GM12878 (cell line): ENCODE measurements at regions not wholly inside any gene's neighbourhood (a gene's known extent, or its start where the extent isn't known, plus 50 kb on each side); places are given as distances from the start of the nearest gene placed in this dataset.

Experiments
- ATAC-seq: fragments of 200-7000 bp; cut with Tn5 transposase; 3 replicates; pipeline ENCODE4 v1.9.1; 2020; ENCODE audit warnings: mild to moderate bottlenecking, moderate library complexity
- BruUV-seq: library from RNA; stranded (reverse); fragments of 400-500 nt; replicated peaks from 2 replicates; lab custom pipeline; 2021; lab: Mats Ljungman, UMichigan
- CTCF ChIA-PET: fragments of 300-600 bp; sonication (Branson Sonifier 250); formaldehyde crosslinking; extraction: SDS; loops from one replicate; lab custom pipeline; 2021; ENCODE audit warnings: inconsistent platforms; lab: Yijun Ruan, JAX
- POLR2A ChIA-PET: fragments of 350-600 bp; formaldehyde crosslinking; extraction: SDS; loops from one replicate; lab custom pipeline; 2021; ENCODE audit warnings: inconsistent platforms; lab: Charles Lee
- RAD21 ChIA-PET: fragments of 300-600 bp; sonication (Branson Sonifier 250); formaldehyde crosslinking; loops from one replicate; lab custom pipeline; 2023; ENCODE audit warnings: antibody characterized with exemption; ENCODE audit not compliant: unreplicated experiment; lab: Charles Lee
- SMC1A ChIA-PET: fragments of 300-600 bp; sonication (Branson Sonifier 250); formaldehyde crosslinking; loops from one replicate; lab custom pipeline; 2023; ENCODE audit not compliant: unreplicated experiment, uncharacterized antibody; lab: Charles Lee
- DNase-seq: peaks from one replicate; pipeline ENCODE4 v3.0.0-alpha.2; 2011; ENCODE audit warnings: low read depth, low spot score
- FAIRE-seq: peaks from 3 replicates; lab custom pipeline; 2011; peaks lifted over from hg19 to GRCh38; lab: Jason Lieb, UNC
- H2AFZ ChIP-seq: 2 replicates; pipeline ENCODE4 v1.6.0; 2011; ENCODE audit warnings: low read depth, low read length, control low read depth; ENCODE audit not compliant: control insufficient read depth
- H3K27ac ChIP-seq: 2 replicates; pipeline ENCODE4 v1.5.1; 2011; ENCODE audit warnings: control low read depth; ENCODE audit not compliant: control insufficient read depth, insufficient read depth
- H3K27me3 ChIP-seq, 2 experiments: replicated peaks in 1 of 2; 2 replicates each; pipeline versions ENCODE4 v1.6.0 to v1.6.1; 2011; ENCODE audit warnings: low read length in 1 of 2; ENCODE audit not compliant: control insufficient read depth in 2 of 2, insufficient read depth in 2 of 2
- H3K36me3 ChIP-seq, 2 experiments: 2 replicates each; pipeline ENCODE4 v1.5.1; 2011; ENCODE audit warnings: low read length in 1 of 2; ENCODE audit not compliant: control insufficient read depth in 2 of 2, insufficient read depth in 2 of 2
- H3K4me1 ChIP-seq: 2 replicates; pipeline ENCODE4 v1.6.1; 2011; ENCODE audit warnings: mild to moderate bottlenecking, low read length, moderate library complexity, mixed read lengths; ENCODE audit not compliant: control insufficient read depth, insufficient read depth
- H3K4me2 ChIP-seq: 2 replicates; pipeline ENCODE4 v1.6.0; 2011; ENCODE audit warnings: control low read depth; ENCODE audit not compliant: control insufficient read depth, insufficient read depth
- H3K4me3 ChIP-seq: fragments of 200-600 bp; sonication (generic); 2 replicates; pipeline ENCODE4 v1.5.1; 2016
- H3K79me2 ChIP-seq: 2 replicates; pipeline ENCODE4 v1.6.0; 2011; ENCODE audit warnings: low read length; ENCODE audit not compliant: control insufficient read depth, insufficient read depth
- H3K9ac ChIP-seq: 2 replicates; pipeline ENCODE4 v1.8.0; 2011; ENCODE audit warnings: low read length, control low read depth, mixed read lengths; ENCODE audit not compliant: control insufficient read depth, insufficient read depth
- H3K9me3 ChIP-seq: replicated peaks from 3 replicates; pipeline ENCODE4 v1.5.1; 2011; ENCODE audit warnings: mild to moderate bottlenecking, low read length; ENCODE audit not compliant: control insufficient read depth, insufficient read depth
- H4K20me1 ChIP-seq: 2 replicates; pipeline ENCODE4 v1.6.0; 2011; ENCODE audit not compliant: control insufficient read depth, insufficient read depth
- ASH2L ChIP-seq: fragments of 300-600, 200-600 bp; sonication (generic); IDR thresholded peaks from 2 replicates; pipeline ENCODE4 v1.6.1; 2017; ENCODE audit warnings: low read depth, mild to moderate bottlenecking, borderline replicate concordance
- CBFB ChIP-seq: IDR thresholded peaks from 2 replicates; pipeline ENCODE4 v1.6.1; 2016; ENCODE audit warnings: antibody characterized with exemption, low read depth
- CHD1 ChIP-seq: IDR thresholded peaks from 2 replicates; pipeline ENCODE4 v1.6.1; 2012; ENCODE audit warnings: low read depth, low read length, improper control_type of control experiment
- ELK1 ChIP-seq: IDR thresholded peaks from 2 replicates; pipeline ENCODE4 v1.6.1; 2012; ENCODE audit warnings: low read depth, low read length, improper control_type of control experiment
- HSF1 ChIP-seq: fragments of 150-350 bp; IDR thresholded peaks from 2 replicates; pipeline ENCODE4 v1.6.1; 2014; ENCODE audit warnings: mild to moderate bottlenecking, low read depth, low read length
- KDM1A ChIP-seq: fragments of 200-600 bp; sonication (generic); IDR thresholded peaks from 2 replicates; pipeline ENCODE4 v1.6.1; 2016; ENCODE audit warnings: borderline replicate concordance
- POLR2A ChIP-seq: IDR thresholded peaks from 2 replicates; pipeline ENCODE4 v1.6.1; 2011; ENCODE audit warnings: low read depth, mild to moderate bottlenecking, low read length
- RAD51 ChIP-seq: fragments of 450-650 bp; IDR thresholded peaks from 2 replicates; pipeline ENCODE4 v1.6.1; 2016; ENCODE audit warnings: moderate library complexity, mild to moderate bottlenecking, inconsistent platforms
- RB1 ChIP-seq: fragments of 450-650 bp; formaldehyde crosslinking; IDR thresholded peaks from 2 replicates; pipeline ENCODE4 v1.6.1; 2017; ENCODE audit warnings: mild to moderate bottlenecking, borderline replicate concordance
- SMARCA5 ChIP-seq: fragments of 450-650 bp; IDR thresholded peaks from 2 replicates; pipeline ENCODE4 v1.6.1; 2017; ENCODE audit warnings: mild to moderate bottlenecking
- STAT1 ChIP-seq: fragments of 450-650 bp; conservative IDR thresholded peaks from 2 replicates; pipeline ENCODE4 v1.6.1; 2014; ENCODE audit warnings: antibody characterized with exemption, mild to moderate bottlenecking
- STAT3 ChIP-seq: IDR thresholded peaks from 2 replicates; pipeline ENCODE4 v1.6.1; 2011; ENCODE audit warnings: low read depth, low read length, improper control_type of control experiment
- SUPT20H ChIP-seq: IDR thresholded peaks from 2 replicates; pipeline ENCODE4 v1.6.1; 2011; ENCODE audit warnings: low read depth, mild to moderate bottlenecking, low read length, moderate library complexity, borderline replicate concordance; ENCODE audit not compliant: control insufficient read depth
- TARDBP ChIP-seq: IDR thresholded peaks from 2 replicates; pipeline ENCODE4 v1.6.1; 2016; ENCODE audit warnings: borderline replicate concordance
- TBL1XR1 ChIP-seq: IDR thresholded peaks from 2 replicates; pipeline ENCODE4 v1.6.1; 2012; ENCODE audit warnings: low read depth, low read length, improper control_type of control experiment
- TCF3 ChIP-seq: IDR thresholded peaks from 2 replicates; pipeline ENCODE4 v1.6.1; 2012; ENCODE audit warnings: low read depth, mild to moderate bottlenecking, low read length, borderline replicate concordance; ENCODE audit not compliant: insufficient read depth
- WGBS: methylation state at CpG from one replicate; pipeline ENCODE4 v1.1.6; 2016; ENCODE audit warnings: low lambda C conversion rate; ENCODE audit not compliant: insufficient replicate concordance, insufficient coverage; ENCODE audit errors: missing lambda C conversion rate; 5-methylcytosine and 5-hydroxymethylcytosine counted together
- in situ Hi-C: fragments of 300-500 bp; cut with MboI; formaldehyde crosslinking; loops from 9 replicates; pipeline ENCODE4 v1.14.3; 2018; ENCODE audit warnings: mixed read lengths
- intact Hi-C: fragments of 100-400 bp; cut with micrococcal nuclease; formaldehyde crosslinking; loops from one replicate; pipeline ENCODE4 v1.14.2; 2022; ENCODE audit not compliant: unreplicated experiment
- TF ChIP-seq, protein P1 (sequence below): fragments of 450-650 bp; IDR thresholded peaks from 2 replicates; pipeline ENCODE4 v1.6.1; 2017; ENCODE audit warnings: mild to moderate bottlenecking, low read depth, inconsistent platforms; ENCODE audit not compliant: poor library complexity, severe bottlenecking

GRCh38 chr10:2883238-2883637 is 184.1 kb upstream of the PFKP start:
- Histone ChIP-seq H3K36me3 (no peaks in the 10 kb centered on the region), H3K9me3 (no peaks in the 10 kb centered on the region), H3K27ac (no peak overlapping the region), H3K27me3 (no peaks in the 10 kb centered on the region), H3K4me3 (no peak overlapping the region), H3K4me2 (no peak overlapping the region), H3K9ac (no peak overlapping the region), H3K79me2 (no peaks in the 10 kb centered on the region), H2AFZ (no peak overlapping the region), H4K20me1 (no peaks in the 10 kb centered on the region), H3K4me1 (no peaks in the 10 kb centered on the region)
- ATAC-seq (no peak), FAIRE-seq (no peak), DNase-seq (no peak)
- ChIA-PET SMC1A (no interaction called here), RAD21 (no interaction called here), POLR2A (no interaction called here), CTCF (no interaction called here)
- BruUV-seq, result no TSS peak
- 0% methylated on average over 1 of the region's 1 CpG for WGBS
- intact Hi-C loops, result no loop called here
- in situ Hi-C loops, result no loop called here
- TF ChIP-seq STAT1, result no peak
- TF ChIP-seq SUPT20H, result no peak
- TF ChIP-seq HSF1, result no peak
- no peak for TF ChIP-seq RAD51
- no peak for TF ChIP-seq TBL1XR1
- no peak for TF ChIP-seq TCF3
- no peak for TF ChIP-seq POLR2A
- no peak for TF ChIP-seq CBFB
- TF ChIP-seq ASH2L, result no peak
- TF ChIP-seq STAT3, result no peak
- no peak for TF ChIP-seq TARDBP
- no peak for TF ChIP-seq CHD1
- no peak for TF ChIP-seq SMARCA5
- TF ChIP-seq ELK1, result no peak
- TF ChIP-seq, protein P1, sequence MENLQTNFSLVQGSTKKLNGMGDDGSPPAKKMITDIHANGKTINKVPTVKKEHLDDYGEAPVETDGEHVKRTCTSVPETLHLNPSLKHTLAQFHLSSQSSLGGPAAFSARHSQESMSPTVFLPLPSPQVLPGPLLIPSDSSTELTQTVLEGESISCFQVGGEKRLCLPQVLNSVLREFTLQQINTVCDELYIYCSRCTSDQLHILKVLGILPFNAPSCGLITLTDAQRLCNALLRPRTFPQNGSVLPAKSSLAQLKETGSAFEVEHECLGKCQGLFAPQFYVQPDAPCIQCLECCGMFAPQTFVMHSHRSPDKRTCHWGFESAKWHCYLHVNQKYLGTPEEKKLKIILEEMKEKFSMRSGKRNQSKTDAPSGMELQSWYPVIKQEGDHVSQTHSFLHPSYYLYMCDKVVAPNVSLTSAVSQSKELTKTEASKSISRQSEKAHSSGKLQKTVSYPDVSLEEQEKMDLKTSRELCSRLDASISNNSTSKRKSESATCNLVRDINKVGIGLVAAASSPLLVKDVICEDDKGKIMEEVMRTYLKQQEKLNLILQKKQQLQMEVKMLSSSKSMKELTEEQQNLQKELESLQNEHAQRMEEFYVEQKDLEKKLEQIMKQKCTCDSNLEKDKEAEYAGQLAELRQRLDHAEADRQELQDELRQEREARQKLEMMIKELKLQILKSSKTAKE, result no peak
- TF ChIP-seq KDM1A, result no peak
- TF ChIP-seq RB1, result no peak
